Fibroblast of gingiva (primary cell): ENCODE measurements at regions not wholly inside any gene's neighbourhood (a gene's known extent, or its start where the extent isn't known, plus 50 kb on each side); places are given as distances from the start of the nearest gene placed in this dataset.
"Not testable (repeated sequence)": the region's sequence is repeated elsewhere in the genome, so short reads cannot be mapped to it uniquely, and the experiment has no call there.

Source experiments
- DNase-seq: peaks from one replicate; pipeline ENCODE4 v3.0.0-alpha.2; 2011; ENCODE audit warnings: low read depth

DNA sequence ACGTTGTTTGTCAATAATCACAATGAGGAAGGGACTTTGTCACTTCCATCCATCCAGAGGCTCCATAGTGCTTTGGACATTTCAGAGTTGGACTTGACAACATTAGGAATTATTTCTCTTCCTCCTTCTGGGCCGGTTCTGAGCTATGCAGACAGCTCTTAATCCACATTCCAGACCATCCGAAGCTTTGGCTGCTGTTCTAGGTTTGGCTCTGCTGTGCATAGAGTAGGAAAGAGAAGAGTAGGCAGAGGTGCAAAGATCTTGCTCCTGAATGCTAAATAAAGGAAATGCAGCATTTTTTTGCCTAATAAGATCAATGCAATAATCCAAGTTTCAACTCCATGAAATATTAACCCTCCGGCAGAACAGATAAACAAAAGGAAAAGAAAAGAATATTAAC is 216.3 kb upstream of the PRNP start:
- DNase-seq, result no peak

DNA sequence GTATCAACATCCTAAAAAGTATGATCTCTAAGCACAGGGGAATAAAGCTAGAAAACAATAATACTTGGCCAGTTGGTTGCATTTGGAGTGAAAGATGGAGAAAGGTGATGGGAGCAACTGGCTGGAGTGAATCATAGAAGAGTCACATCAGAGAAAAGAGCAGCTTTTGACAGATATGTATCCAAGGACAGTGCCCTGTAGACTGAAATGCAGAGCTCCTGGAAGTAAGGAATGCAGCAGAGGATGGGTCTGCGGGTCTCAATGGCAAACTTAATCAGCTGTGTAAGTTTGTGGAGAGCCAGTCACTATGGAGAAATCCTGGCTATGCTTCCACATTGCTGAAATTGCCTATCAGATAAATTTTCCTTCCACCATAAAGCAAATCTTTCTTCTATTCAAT is 218.1 kb upstream of the PRNP start:
- no peak for DNase-seq

DNA sequence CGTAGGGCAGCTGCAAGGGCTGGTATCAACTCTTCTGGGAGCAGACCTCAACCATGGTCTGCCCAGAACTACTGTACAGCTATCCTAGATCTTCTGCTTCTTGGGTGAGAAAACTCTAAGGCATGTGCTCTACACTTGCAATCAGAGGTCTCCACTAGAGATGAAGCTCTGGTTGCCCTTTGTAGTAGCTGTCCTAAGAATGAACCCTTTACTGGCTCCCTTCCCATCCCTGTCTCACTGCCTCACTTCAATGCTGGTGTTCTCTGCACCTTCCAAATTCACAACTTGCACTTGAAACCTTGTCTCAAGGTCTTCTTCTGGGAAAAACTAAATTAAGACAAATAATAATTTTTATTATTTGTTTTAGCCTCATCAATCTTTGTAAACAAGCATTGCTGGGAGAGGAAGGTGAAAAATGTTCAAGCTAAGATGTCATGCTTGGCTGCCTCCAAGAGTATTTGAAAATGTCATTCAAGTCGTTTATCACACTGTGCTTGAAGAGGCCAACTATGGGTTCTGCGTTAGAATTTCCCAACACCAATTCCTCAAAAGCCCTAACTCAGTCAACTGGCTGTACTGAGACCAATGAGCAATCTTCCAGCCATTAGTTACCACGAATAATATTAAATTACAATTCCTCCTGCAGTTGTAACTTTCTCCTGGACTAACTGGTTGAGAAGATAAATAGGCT is 216.9 kb upstream of the ADRA1D start:
- DNase-seq, result peak; percentile 35

DNA sequence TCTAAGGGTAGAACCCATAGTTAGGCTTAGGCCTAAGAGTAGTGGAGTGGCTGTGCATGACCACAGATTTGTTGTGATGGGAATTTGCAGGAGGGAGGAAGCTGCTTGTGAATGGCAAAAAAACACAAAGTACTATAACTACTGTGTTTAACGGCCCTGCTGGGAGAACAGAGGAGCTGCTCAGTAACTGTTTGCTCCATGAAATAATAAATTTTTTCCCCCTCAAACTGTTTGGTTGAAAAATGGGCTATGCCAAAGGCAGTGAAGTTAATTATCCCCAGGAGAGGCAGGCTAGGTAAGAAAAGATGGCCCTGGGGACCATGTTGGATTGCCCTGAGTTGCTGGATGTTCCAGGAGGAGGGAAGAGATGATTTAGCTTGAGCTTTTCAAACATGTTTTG is 216.1 kb upstream of the ADRA1D start:
- DNase-seq, result no peak

DNA sequence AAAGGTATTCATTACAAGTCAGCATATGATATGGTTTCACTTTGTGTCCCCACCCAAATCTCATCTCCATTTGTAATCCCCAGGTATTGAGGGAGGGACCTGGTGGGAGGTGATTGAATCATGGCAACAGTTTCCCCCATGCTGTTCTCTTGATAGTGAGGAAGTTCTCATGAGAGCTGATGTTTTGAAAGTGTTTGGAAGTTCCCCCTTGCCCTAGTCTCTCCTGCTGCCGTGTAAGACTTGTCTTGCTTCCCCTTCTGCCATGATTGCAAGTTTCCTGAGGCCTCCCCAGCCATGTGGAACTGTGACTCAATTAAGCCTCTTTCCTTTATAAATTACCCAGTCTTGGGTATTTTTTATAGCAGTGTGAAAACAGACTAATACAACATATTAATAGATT is 213.7 kb upstream of the ADRA1D start:
- not testable (repeated sequence) for DNase-seq

DNA sequence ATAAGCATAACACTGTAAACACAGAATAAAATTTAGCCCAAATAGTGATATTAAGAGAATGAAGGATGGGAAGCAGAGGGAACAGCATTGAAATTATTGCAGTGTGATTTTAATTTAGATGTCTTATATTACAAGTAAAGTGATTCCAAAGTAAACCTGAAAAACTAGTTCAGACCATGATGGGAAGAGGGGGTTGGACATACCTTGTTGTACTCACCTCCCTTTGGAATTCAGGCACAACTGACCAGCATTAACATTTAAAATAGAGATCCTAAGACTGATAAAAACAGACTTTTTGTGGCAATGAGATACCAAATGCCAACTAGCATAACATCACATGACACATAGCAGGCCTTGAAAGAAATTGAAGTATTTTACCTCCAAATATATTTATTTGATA is 210.0 kb upstream of the ADRA1D start:
- DNase-seq, result no peak

DNA sequence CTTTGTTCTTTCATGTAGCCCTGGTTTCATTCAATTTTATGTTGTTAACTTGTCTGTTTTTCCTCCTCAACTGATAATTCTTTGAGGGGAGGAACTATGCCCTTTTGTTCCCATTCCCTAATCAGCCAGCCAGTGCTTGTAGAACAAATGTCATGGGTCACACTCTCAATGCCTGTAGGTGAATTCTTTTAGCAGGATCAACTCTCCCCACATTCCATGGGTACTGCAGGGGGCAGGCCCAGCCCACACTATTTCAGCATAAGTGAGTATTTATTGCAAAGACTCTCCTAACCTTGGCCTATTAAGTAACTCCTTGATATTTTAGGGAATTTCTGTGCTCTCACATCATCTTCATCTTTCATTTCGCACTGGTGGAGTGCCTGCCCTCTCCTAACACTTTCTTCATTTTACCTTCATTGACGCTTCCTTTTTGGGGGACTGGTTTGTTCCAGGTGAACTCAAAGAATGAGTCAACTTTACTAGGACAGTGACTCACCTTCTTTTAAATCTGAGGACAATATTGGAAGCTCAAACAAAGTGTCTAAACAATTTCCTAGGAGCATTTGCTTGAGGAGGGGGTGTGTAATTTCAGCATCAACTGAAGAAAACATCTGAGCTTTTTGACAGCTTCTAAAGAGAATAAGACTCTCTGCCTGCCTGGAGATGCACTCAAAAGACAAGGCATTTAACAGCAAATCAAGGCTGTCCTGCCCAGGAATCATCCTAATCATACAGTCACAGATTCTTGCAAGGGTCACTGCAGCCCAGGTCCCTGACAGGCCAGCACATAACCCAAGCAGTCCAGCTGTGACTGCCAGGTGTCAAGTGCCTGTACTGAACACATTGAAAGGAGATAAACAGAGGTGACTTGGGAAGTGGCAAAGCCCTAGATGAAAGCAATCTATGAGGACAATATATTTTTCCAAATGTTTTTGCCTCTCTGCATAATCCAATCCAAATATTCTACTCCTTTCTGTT is 208.8 kb upstream of the ADRA1D start:
- no peak for DNase-seq

DNA sequence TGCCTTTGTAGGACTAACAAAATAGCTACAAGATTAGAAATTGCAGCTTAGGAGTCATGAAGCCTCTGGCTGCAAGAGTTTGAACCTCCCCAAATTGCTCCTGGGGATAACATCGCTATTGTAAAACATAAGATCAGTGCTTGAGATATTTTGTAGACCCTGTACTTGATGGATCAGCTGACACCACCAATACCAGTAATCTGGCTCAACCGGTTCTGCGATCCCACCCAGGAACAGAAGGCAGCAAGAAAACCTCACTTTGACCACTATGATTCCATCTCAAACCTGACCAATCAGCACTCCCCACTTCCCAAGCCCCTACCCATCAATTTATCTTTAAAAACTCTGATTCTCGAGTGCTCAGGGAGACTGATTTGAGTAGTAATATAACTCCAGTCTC is 206.9 kb upstream of the ADRA1D start:
- DNase-seq, result no peak

DNA sequence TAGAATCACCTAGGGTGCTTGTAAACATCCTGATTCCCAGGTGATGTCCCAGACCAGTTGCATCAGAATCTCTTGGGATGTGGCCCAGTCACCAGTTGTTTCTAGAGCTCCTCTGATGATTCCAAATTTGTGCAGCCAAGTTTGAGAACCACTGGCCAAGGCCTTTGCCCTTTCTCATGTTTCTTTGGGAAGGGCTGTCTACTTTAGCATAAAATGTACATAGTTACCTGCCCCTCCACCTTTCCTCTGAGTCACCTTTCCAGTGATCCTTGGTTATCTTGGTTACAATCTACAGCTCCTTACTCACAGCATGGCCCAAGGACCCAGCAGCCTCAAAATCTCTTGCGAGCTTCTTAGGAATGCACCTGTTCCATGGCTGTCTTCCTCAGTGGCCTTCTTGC is 206.2 kb upstream of the ADRA1D start:
- DNase-seq, result no peak

DNA sequence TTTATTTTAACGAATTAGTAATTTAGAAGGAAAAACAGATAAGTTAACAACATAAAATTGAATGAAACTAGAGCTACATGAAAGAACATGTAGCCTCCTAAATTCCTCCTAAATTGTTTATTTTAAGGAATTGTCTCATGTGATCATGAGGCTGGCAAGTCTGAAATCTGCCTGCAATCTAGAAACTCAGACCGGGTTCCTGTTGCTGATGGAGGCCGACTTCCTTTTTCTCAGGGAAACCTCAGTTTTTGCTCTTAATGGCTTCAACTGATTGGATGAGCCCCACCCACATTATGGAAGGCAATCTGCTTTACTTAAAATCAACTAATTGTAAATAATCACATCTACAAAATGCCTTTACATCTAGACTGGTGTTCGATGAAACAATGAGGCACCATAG is 205.0 kb upstream of the ADRA1D start:
- no peak for DNase-seq

DNA sequence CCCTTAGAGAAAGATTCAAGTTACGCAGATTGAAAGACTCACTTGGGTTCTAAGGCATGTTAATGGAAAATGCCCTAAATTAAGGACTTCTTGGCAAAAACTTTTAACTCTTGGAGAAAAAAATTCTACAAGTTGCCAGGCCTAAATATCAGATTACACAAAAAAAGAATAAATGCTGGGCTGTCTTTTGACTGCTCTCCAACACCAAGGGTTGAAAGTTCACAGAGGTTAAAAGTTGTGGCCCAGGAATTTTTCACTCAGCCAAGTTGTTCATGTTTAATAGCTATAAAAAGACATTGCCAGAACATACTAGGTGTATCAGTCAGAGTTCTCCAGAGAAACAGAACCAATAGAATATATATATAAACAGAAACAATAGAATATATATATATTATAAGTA is 204.3 kb upstream of the ADRA1D start:
- no peak for DNase-seq

DNA sequence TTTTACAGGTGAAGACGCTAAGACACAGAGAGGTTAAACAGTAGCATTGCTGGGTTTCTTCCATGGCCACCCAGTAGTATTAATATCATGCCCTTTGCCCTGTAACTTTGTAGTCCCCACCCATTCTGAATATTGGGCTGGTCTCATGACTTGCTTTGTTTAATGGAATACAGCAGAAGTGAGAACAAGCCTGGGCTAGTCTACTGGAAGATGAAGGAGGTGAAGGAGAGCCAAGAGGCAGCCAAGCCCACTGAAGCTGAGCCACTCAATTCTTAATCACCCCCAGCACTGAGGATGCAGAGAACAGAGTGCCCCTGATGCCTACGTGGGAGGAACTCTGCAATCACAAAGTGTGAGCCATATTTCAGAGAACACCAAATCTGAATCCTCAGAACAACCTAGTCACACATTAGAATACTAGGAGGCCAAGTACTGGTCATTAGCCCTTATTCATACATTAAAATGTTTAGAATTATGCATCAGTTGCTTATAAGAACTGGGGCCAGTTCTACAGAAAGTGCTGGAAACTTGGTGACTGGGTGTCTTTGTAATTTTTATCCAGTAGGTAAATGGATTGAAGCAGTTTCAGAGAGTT is 202.5 kb upstream of the ADRA1D start:
- no peak for DNase-seq

DNA sequence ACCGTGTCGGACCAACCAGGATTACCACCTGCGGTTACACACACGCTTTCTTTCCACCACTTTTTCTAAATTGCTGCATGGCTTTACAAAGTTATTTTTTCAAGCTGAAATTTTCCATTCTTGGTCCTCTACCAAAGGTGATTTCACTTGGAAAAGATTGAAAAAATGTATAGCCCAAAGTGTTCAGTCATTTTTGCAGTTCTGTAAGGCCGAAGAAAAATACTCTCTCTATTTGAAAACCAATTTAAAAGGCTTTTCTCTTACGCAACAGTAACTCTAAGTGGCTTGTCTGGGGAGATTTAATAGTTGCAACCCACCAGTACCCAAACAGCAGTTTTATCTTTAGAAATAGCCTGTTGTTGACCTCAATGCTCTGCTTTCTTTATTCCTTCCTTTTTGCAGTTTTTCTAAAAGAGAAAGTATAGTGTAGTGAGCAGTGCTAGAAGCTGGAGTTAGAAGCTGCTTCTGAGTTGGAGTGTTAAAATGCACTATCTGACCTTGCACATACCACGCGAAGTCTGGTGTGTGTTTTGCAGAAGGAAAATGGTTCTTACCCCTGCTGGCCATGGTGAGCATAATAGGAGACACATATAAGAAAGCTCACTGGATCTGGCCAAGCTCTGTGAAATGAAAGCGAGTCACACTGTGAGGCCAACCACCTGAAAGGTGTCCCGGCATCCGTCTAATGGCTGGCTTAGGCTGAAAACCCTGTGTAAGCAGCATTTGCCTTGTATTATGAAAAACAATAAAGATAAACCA is 201.0 kb upstream of the ADRA1D start:
- DNase-seq, result no peak

DNA sequence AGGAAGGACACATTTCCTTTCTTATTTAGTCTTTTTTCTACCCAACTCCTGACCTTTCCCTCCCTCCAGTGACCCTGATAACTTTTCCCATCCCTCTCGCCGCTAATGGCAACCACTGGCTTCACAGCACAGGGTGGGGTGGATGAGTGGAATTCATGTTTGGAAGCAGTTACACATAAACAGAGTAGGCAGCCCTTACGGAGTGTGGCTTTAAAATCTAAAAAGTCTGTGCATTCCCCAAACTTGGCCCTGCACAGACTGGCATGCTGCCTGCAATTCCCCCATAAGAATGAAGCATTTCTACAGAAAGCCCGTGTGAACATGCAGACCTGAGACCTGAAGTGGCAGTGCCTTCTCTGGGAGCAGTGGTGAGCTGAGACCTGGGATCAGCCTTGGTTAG is 196.7 kb upstream of the ADRA1D start:
- no peak for DNase-seq

DNA sequence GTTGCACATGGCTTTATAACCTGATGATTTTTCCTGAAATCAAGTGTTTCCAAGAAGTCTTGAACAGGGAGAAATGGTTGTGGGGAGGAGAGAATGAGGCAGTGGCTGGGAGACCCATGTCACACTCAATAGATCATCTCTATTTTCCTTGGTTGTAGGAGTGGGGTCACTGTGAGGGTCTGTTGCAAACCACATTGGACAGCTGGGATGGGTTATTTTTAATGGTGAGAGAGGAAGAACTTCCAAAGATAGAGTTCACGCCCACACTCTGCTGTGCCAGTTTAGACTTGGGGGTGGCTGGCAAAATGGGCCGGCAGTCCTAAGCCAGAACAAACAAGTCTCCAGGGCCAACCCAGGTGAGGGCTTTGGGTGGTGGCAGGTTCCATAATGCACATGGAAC is 196.2 kb upstream of the ADRA1D start:
- no peak for DNase-seq

DNA sequence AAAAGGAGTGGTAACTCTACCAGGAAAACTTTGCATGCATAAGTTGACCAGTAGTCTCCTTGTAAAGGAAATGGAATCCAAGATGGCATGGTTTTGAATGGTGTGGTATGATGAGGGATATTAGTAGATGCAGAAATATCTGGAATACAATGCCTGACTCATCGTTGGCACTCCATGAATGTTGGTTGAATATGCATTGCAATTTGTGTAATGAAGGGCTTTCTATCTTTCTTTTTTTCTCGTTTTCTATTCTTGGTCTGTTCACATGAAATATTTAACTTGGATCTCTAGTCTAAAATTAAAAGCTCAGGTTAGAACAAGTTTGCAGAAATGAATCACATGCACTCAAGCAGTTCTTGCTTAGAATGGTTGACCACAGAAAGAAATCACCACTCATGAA is 195.3 kb upstream of the ADRA1D start:
- DNase-seq, result peak; percentile 46

DNA sequence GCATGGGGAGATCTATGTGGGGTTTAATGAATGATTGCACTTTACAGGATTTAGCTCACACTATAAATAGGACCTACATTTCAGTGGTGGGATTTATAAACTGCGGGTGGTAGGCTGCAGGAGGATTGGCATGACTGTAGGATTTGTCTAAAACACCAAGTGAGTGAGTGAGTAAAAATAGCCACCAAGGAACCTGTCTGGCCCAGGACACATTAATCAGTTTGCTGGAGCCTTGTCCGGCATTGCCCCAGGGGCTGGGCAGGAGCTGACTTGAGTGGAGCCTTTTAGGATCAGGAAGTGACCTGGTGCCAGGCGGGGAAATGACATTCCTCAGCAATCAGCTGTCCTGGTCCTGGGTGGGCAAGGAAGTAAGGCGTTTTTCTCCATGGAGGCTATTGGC is 193.9 kb upstream of the ADRA1D start:
- no peak for DNase-seq

DNA sequence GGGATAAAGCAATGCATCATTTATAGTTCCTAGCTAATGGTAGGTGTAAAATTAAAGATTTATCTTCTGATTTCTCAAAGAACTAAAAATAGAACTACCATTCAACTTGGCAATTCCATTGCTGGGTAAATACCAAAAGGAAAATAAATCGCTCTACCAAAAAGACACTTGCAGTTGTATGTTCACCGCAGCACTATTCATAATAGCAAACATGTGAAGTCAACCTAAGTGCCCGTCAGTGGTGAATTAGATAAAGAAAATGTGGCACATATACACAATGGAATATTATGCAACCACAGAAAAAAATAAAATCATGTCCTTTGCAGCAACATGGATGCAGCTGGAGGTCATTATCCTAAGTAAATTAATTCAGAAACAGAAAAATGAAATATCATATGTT is 192.8 kb upstream of the ADRA1D start:
- DNase-seq, result peak; percentile 10

DNA sequence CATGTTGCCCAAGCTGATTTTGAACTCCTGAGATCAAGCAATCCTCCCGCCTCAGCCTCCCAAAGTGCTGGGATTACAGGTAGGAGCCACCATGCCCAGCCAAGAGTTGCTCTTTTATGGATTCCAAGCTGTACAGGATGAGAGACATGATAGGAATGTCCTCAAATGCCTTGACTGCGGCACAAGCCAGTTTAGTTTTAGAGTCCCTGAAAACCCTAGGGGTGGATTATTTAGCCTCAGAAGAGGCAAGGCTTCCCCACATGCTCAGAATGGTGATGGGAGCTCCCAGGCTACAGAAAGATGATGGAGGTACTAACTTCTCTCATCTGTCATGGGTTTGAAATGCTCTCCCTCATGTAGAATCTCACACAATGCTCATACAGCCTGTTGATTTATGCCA is 192.1 kb upstream of the ADRA1D start:
- no peak for DNase-seq

DNA sequence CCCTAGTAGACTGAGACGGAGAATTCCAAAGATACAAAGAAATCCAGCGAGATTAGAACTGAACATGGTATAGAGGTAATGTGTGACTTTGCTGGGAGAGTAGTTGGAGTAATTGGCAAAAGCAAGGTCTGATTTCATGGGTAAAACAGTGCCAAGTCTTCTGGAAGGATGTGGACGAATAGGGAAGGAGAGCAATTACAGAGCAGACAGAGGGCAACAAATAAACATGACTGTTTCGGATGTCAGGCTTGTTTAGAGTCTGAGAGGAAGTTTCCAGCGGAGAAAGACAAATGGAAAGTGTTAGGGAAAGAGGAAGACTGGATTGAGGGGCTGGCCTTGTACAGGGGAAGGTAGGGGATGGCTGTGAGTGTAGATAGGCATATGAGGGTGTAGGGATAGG is 190.4 kb upstream of the ADRA1D start:
- DNase-seq, result peak; percentile 25

DNA sequence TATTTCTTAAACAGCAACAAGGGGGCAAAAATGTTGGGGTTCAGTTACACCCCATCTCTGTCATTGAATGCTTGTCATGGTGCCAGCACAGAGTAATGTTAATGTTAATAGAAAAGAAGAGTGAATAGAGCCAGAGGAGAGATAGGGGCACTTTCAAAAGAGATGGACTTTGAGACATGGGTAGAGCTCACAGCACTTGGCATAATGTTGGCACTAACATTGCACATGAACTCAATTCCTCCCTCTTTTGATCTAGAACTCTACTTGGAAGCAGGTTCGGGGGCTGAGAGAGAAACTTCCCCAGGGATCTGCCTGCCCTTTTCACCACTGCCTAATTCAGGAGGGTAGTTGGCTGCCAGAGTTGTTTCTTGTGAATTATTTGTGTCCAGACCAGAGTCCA is 188.0 kb upstream of the ADRA1D start:
- DNase-seq, result no peak

DNA sequence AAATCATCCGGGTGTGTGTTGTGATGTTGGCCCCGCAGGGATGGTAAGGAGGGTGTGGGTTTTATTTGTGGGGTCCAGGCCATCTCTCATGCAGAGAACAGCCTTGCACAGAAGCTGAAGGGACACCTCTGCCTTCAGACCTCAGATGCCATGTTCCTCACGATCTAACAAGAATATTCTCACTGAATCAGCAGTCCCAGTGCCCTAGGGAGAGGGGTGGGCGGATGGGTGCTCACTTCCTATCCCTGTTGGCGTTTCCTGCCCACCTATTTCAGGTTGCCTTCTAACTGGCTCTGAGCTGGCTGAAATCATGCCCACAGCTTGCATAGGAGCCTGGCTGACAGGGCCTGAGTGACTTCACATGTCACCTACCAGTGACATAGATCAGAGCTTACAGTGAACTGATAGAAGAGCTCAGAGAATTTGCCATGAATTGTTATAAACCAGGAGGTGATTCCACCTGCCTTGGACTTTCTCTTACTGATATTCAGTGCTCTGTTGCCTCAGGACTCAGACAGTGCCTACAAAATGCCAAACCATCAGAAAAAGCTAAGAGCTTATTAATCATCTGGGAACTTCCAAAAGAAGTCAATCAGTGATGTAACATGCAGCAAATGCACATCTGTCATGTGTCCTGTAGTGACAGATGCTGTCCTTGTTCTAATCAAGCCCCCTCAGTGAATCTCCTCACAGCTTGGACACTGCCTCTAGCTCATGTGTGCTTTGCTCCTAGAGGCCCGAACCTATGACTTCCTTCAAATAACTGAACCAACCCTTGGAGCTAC is 186.8 kb upstream of the ADRA1D start:
- no peak for DNase-seq
